ENCODE measurements at regions not wholly inside any gene's neighbourhood (a gene's known extent, or its start where the extent isn't known, plus 50 kb on each side); places are given as distances from the start of the nearest gene placed in this dataset.

DNA sequence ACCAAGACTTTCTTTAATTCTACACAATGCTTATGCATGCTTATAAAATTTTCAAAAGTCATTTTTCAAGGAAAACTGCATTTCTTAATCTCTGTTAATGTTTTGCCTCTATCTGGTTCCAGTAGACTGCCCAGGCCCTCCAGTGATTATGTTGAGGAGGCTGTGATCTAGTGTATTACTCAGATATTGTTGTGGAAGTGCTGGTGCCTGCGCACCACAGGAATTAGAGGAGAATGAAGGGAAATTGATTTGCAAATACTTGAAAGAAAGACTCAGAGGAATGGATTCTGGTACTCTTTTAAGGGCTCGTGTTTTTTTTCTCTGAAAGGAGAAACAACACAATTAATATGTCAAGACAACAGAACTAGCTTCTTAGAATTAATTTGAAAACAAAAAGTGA is 1015.1 kb downstream of the RPA4 start (continued):
- no peak for TF ChIP-seq STAT6 (CRISPR knock-in tag; conservative IDR thresholded peaks at IDR 0.05; ENCODE audit: low read depth)
- TF ChIP-seq TEAD1 (CRISPR knock-in tag; IDR thresholded peaks at IDR 0.05) = no peak
- no peak for TF ChIP-seq ERG (CRISPR knock-in tag; IDR thresholded peaks at IDR 0.05)
- no peak for TF ChIP-seq FOXP1 (CRISPR knock-in tag; IDR thresholded peaks at IDR 0.05; ENCODE audit: borderline replicate concordance)
- TF ChIP-seq, protein P1, sequence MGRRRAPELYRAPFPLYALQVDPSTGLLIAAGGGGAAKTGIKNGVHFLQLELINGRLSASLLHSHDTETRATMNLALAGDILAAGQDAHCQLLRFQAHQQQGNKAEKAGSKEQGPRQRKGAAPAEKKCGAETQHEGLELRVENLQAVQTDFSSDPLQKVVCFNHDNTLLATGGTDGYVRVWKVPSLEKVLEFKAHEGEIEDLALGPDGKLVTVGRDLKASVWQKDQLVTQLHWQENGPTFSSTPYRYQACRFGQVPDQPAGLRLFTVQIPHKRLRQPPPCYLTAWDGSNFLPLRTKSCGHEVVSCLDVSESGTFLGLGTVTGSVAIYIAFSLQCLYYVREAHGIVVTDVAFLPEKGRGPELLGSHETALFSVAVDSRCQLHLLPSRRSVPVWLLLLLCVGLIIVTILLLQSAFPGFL (CRISPR knock-in tag; IDR thresholded peaks at IDR 0.05; ENCODE audit: borderline replicate concordance) = no peak
- TF ChIP-seq TP53 (CRISPR knock-in tag; IDR thresholded peaks at IDR 0.05) = no peak
- no peak for TF ChIP-seq ZNF396 (CRISPR knock-in tag; IDR thresholded peaks at IDR 0.05; ENCODE audit: borderline replicate concordance)
- TF ChIP-seq, protein P2, sequence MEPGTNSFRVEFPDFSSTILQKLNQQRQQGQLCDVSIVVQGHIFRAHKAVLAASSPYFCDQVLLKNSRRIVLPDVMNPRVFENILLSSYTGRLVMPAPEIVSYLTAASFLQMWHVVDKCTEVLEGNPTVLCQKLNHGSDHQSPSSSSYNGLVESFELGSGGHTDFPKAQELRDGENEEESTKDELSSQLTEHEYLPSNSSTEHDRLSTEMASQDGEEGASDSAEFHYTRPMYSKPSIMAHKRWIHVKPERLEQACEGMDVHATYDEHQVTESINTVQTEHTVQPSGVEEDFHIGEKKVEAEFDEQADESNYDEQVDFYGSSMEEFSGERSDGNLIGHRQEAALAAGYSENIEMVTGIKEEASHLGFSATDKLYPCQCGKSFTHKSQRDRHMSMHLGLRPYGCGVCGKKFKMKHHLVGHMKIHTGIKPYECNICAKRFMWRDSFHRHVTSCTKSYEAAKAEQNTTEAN (CRISPR knock-in tag; IDR thresholded peaks at IDR 0.05) = no peak
- TF ChIP-seq, protein P3, sequence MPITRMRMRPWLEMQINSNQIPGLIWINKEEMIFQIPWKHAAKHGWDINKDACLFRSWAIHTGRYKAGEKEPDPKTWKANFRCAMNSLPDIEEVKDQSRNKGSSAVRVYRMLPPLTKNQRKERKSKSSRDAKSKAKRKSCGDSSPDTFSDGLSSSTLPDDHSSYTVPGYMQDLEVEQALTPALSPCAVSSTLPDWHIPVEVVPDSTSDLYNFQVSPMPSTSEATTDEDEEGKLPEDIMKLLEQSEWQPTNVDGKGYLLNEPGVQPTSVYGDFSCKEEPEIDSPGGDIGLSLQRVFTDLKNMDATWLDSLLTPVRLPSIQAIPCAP (CRISPR knock-in tag; IDR thresholded peaks at IDR 0.05) = no peak

GRCh38 chrX:97907791-97908190 is 1024.1 kb downstream of the RPA4 start:
- Mint-ChIP-seq H3K9me3 (peaks cover 25% of the 10 kb centered on the region), H3K4me3 (no peak overlapping the region), H3K27ac (no peak overlapping the region), H3K27me3 (ENCODE audit: low read depth) (no peaks in the 10 kb centered on the region; the same call in none of the 2 replicates), H3K36me3 (peaks cover 14% of the 10 kb centered on the region), H3K4me1 (no peaks in the 10 kb centered on the region)
- CTCF ChIA-PET = no interaction called here
- POLR2A ChIA-PET = no interaction called here
- ATAC-seq (no peak), DNase-seq (ENCODE audit: low spot score) (no peak)
- TF ChIP-seq NFE2L1 (CRISPR knock-in tag; IDR thresholded peaks at IDR 0.05) (no peak), ZNF317 (CRISPR knock-in tag; IDR thresholded peaks at IDR 0.05; ENCODE audit: borderline replicate concordance, low read depth) (no peak), NR2C2 (CRISPR knock-in tag; IDR thresholded peaks at IDR 0.05) (no peak), ZNF281 (CRISPR knock-in tag; IDR thresholded peaks at IDR 0.05) (no peak), ZNF425 (CRISPR knock-in tag; conservative IDR thresholded peaks at IDR 0.05) (no peak), CREB1 (CRISPR knock-in tag; IDR thresholded peaks at IDR 0.05) (no peak), TP53 (CRISPR knock-in tag; IDR thresholded peaks at IDR 0.05) (no peak), ZNF263 (CRISPR knock-in tag; IDR thresholded peaks at IDR 0.05; ENCODE audit: low read depth) (no peak), ESRRA (CRISPR knock-in tag; IDR thresholded peaks at IDR 0.05; ENCODE audit: borderline replicate concordance) (no peak), FOXK1 (CRISPR knock-in tag; IDR thresholded peaks at IDR 0.05) (no peak)
- TF ChIP-seq, protein P4, sequence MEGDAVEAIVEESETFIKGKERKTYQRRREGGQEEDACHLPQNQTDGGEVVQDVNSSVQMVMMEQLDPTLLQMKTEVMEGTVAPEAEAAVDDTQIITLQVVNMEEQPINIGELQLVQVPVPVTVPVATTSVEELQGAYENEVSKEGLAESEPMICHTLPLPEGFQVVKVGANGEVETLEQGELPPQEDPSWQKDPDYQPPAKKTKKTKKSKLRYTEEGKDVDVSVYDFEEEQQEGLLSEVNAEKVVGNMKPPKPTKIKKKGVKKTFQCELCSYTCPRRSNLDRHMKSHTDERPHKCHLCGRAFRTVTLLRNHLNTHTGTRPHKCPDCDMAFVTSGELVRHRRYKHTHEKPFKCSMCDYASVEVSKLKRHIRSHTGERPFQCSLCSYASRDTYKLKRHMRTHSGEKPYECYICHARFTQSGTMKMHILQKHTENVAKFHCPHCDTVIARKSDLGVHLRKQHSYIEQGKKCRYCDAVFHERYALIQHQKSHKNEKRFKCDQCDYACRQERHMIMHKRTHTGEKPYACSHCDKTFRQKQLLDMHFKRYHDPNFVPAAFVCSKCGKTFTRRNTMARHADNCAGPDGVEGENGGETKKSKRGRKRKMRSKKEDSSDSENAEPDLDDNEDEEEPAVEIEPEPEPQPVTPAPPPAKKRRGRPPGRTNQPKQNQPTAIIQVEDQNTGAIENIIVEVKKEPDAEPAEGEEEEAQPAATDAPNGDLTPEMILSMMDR (IDR thresholded peaks at IDR 0.05) = no peak
- TF ChIP-seq, protein P3 (CRISPR knock-in tag; IDR thresholded peaks at IDR 0.05) = no peak
